B cell (primary cell): ENCODE measurements at regions not wholly inside any gene's neighbourhood (a gene's known extent, or its start where the extent isn't known, plus 50 kb on each side); places are given as distances from the start of the nearest gene placed in this dataset.

Experiments used
- ATAC-seq: fragments of 200-7000 bp; cut with Tn5 transposase; one replicate; pipeline ENCODE4 v1.10.0; 2021; ENCODE audit warnings: low read depth, mild to moderate bottlenecking, moderate number of reproducible peaks, moderate library complexity
- CTCF ChIA-PET: fragments of 350-600 bp; sonication (Branson Sonifier 250); formaldehyde crosslinking; loops from one replicate; lab custom pipeline; 2021; ENCODE audit warnings: antibody characterized with exemption, inconsistent platforms; lab: Charles Lee
- POLR2A ChIA-PET: fragments of 350-600 bp; sonication (Branson Sonifier 250); formaldehyde crosslinking; loops from one replicate; lab custom pipeline; 2021; ENCODE audit warnings: antibody characterized with exemption; lab: Charles Lee
- DNase-seq: peaks from one replicate; pipeline ENCODE4 v3.0.0; 2013
- H2AFZ ChIP-seq: 2 replicates; pipeline ENCODE4 v1.6.1; 2012; ENCODE audit warnings: mild to moderate bottlenecking, low read depth, low read length; ENCODE audit not compliant: insufficient read depth, poor library complexity, severe bottlenecking
- H3K27ac ChIP-seq, 2 donors: 1 replicate in 1 of 2; 2 replicates in 1 of 2; pipeline ENCODE4 v1.5.1; 2012 to 2013; ENCODE audit warnings: low read length in 2 of 2, mild to moderate bottlenecking in 2 of 2, moderate library complexity in 1 of 2
- H3K27me3 ChIP-seq, 4 experiments: fragments of 200-600 bp in 1 of 4; sonication (generic) in 1 of 4; replicated peaks in 1 of 4; 1 replicate in 2 of 4; 2 replicates in 2 of 4; pipeline versions ENCODE4 v1.6.1 to v1.7.0; 2013 to 2016; ENCODE audit warnings: low read length in 3 of 4, mild to moderate bottlenecking in 2 of 4, mixed read lengths in 1 of 4, moderate library complexity in 1 of 4; ENCODE audit not compliant: insufficient read depth in 4 of 4, control insufficient read depth in 3 of 4; ENCODE audit errors: control extremely low read depth in 1 of 4
- H3K36me3 ChIP-seq, 2 experiments: replicated peaks in 1 of 2; 1 replicate in 1 of 2; 2 replicates in 1 of 2; pipeline versions ENCODE4 v1.6.1 to v1.7.1; 2013; ENCODE audit warnings: low read length in 1 of 2; ENCODE audit not compliant: insufficient read depth in 2 of 2, control insufficient read depth in 1 of 2; ENCODE audit errors: control extremely low read depth in 1 of 2, extremely low read depth in 1 of 2
- H3K4me1 ChIP-seq, 2 donors: fragments of 200-600 bp in 1 of 2; sonication (generic) in 1 of 2; 1 replicate in 1 of 2; 2 replicates in 1 of 2; pipeline versions ENCODE4 v1.5.1 to v1.6.1; 2013 to 2017; ENCODE audit warnings: low read length in 2 of 2; ENCODE audit not compliant: control insufficient read depth in 2 of 2, insufficient read depth in 2 of 2
- H3K4me2 ChIP-seq: replicated peaks from 2 replicates; pipeline ENCODE3; 2012; ENCODE audit warnings: mild to moderate bottlenecking, low read depth, low read length; ENCODE audit not compliant: poor library complexity, severe bottlenecking
- H3K4me3 ChIP-seq, 5 experiments: fragments of 200-600 bp in 1 of 5; sonication (generic) in 1 of 5; 1 replicate in 3 of 5; 2 replicates in 2 of 5; pipeline versions ENCODE4 v1.5.1 to v1.7.0; 2011 to 2016; ENCODE audit warnings: low read length in 4 of 5, mild to moderate bottlenecking in 4 of 5, low read depth in 2 of 5, control low read depth in 1 of 5, moderate library complexity in 1 of 5; ENCODE audit not compliant: insufficient read depth in 1 of 5; ENCODE audit errors: control extremely low read depth in 1 of 5, extremely low read depth in 1 of 5
- H3K79me2 ChIP-seq: fragments of 200-600 bp; sonication (generic); one replicate; pipeline ENCODE4 v1.6.0; 2016; ENCODE audit warnings: low read length; ENCODE audit not compliant: control insufficient read depth, insufficient read depth
- H3K9ac ChIP-seq: fragments of 200-600 bp; sonication (generic); 2 replicates; pipeline ENCODE4 v1.6.1; 2017; ENCODE audit warnings: mild to moderate bottlenecking, low read length, moderate library complexity
- H3K9me3 ChIP-seq, 3 donors: one replicate each; pipeline versions ENCODE4 v1.6.1 to v1.7.1; 2013; ENCODE audit warnings: low read length in 2 of 3; ENCODE audit not compliant: control insufficient read depth in 2 of 3, insufficient read depth in 1 of 3; ENCODE audit errors: control extremely low read depth in 1 of 3
- H4K20me1 ChIP-seq: 2 replicates; pipeline ENCODE4 v1.6.0; 2012; ENCODE audit warnings: mild to moderate bottlenecking, low read length; ENCODE audit not compliant: insufficient read depth, control insufficient read depth, poor library complexity, severe bottlenecking
- H3K27ac Mint-ChIP-seq: one replicate; pipeline ENCODE4 v1.8.0; 2021; ENCODE audit warnings: mixed read lengths
- H3K27me3 Mint-ChIP-seq: one replicate; pipeline ENCODE4 v1.8.0; 2021; ENCODE audit warnings: mixed read lengths
- H3K4me1 Mint-ChIP-seq: one replicate; pipeline ENCODE4 v1.8.0; 2021; ENCODE audit warnings: mixed read lengths
- H3K4me3 Mint-ChIP-seq: one replicate; pipeline ENCODE4 v1.8.0; 2021; ENCODE audit warnings: mixed read lengths
- H3K9me3 Mint-ChIP-seq: one replicate; pipeline ENCODE4 v1.8.0; 2022; ENCODE audit warnings: mixed read lengths; ENCODE audit not compliant: insufficient read depth
- CTCF ChIP-seq: fragments of 200-600 bp; IDR thresholded peaks from one replicate; pipeline ENCODE4 v1.8.0; 2022; ENCODE audit warnings: antibody characterized with exemption, mild to moderate bottlenecking
- EZH2 ChIP-seq: IDR thresholded peaks from 2 replicates; pipeline ENCODE4 v1.6.1; 2012; ENCODE audit warnings: borderline replicate concordance, low read depth, mild to moderate bottlenecking, moderate library complexity, low read length; ENCODE audit not compliant: insufficient read depth, poor library complexity, severe bottlenecking
- WGBS: methylation state at CpG from one replicate; pipeline ENCODE4 v1.1.5; 2013; ENCODE audit warnings: missing lambda C conversion rate; ENCODE audit not compliant: insufficient coverage; 5-methylcytosine and 5-hydroxymethylcytosine counted together
- intact Hi-C: fragments of 100-400 bp; cut with micrococcal nuclease; formaldehyde crosslinking; loops from one replicate; pipeline ENCODE4 v1.10.0; 2022

- TF ChIP-seq EZH2 (no peak), CTCF (no peak)
- H3K27ac Mint-ChIP-seq, result no peak overlapping the region
- peaks cover 7% of the 10 kb centered on the region for H3K27me3 Mint-ChIP-seq
- Histone ChIP-seq H4K20me1 (no peaks in the 10 kb centered on the region), H3K9ac (no peak overlapping the region), H3K27me3 (no peaks in the 10 kb centered on the region), H3K36me3 (no peaks in the 10 kb centered on the region), H3K27ac (no peak overlapping the region), H2AFZ (no peak overlapping the region), H3K4me3 (no peak overlapping the region), H3K79me2 (no peaks in the 10 kb centered on the region), H3K4me2 (no peak overlapping the region), H3K9me3 (peaks cover 0 to 10% (median 7%) of the 10 kb centered on the region in 3 donors), H3K4me1 (no peaks in the 10 kb centered on the region)
- no peaks in the 10 kb centered on the region for H3K9me3 Mint-ChIP-seq
- POLR2A ChIA-PET, result no interaction called here
- intact Hi-C loops, result no loop called here
- no peak for ATAC-seq
- H3K4me3 Mint-ChIP-seq, result no peak overlapping the region
- WGBS, result 85% methylated on average over 6 of the region's 9 CpGs
- DNase-seq, result no peak
- CTCF ChIA-PET, result no interaction called here
- no peaks in the 10 kb centered on the region for H3K4me1 Mint-ChIP-seq
Measured at GRCh38 chr6:2478200-2478599, 232.8 kb upstream of the GMDS start.

- Mint-ChIP-seq H3K4me3 (no peak overlapping the region), H3K27me3 (peaks cover 11% of the 10 kb centered on the region), H3K9me3 (no peaks in the 10 kb centered on the region), H3K27ac (no peak overlapping the region), H3K4me1 (no peaks in the 10 kb centered on the region)
- no peak overlapping the region for H2AFZ ChIP-seq
- no peak for DNase-seq
- no CpG with 5 or more reads among the region's 8 CpGs for WGBS
- intact Hi-C loops, result no loop called here
- H3K4me3 ChIP-seq, result no peak overlapping the region
- no peak overlapping the region for H3K9ac ChIP-seq
- no peak for ATAC-seq
- H3K79me2 ChIP-seq, result no peaks in the 10 kb centered on the region
- no peaks in the 10 kb centered on the region for H3K4me1 ChIP-seq
- no peaks in the 10 kb centered on the region for H3K27me3 ChIP-seq
- ChIA-PET CTCF (no interaction called here), POLR2A (no interaction called here)
- H3K9me3 ChIP-seq, result peaks cover 0 to 7% (median 6%) of the 10 kb centered on the region in 3 donors
- TF ChIP-seq CTCF (no peak), EZH2 (no peak)
- H3K27ac ChIP-seq, result no peak overlapping the region
- no peaks in the 10 kb centered on the region for H4K20me1 ChIP-seq
- H3K4me2 ChIP-seq, result no peak overlapping the region
- H3K36me3 ChIP-seq, result no peaks in the 10 kb centered on the region
Measured at GRCh38 chr6:2477666-2478065, 232.3 kb upstream of the GMDS start.
